Mesenchymal stem cell (in vitro differentiated cells and primary cell): ENCODE measurements at regions not wholly inside any gene's neighbourhood (a gene's known extent, or its start where the extent isn't known, plus 50 kb on each side); places are given as distances from the start of the nearest gene placed in this dataset.

Experiments used
- DNase-seq: peaks from one replicate; pipeline ENCODE4 v3.0.0-alpha.2; 2013
- H2AFZ ChIP-seq: one replicate; pipeline ENCODE4 v1.6.1; 2013; ENCODE audit warnings: low read depth, mild to moderate bottlenecking, control low read depth, inconsistent platforms, low read length, moderate library complexity
- H2AK5ac ChIP-seq: 2 replicates; pipeline ENCODE4 v1.6.1; 2013; ENCODE audit warnings: low read length, moderate library complexity, mild to moderate bottlenecking, inconsistent platforms; ENCODE audit not compliant: severe bottlenecking
- H2BK120ac ChIP-seq: one replicate; pipeline ENCODE4 v1.6.1; 2013; ENCODE audit warnings: low read depth, mild to moderate bottlenecking, inconsistent platforms, low read length, moderate library complexity
- H2BK12ac ChIP-seq, 2 experiments: one replicate each; pipeline ENCODE4 v1.6.1; 2013; ENCODE audit warnings: inconsistent platforms in 2 of 2, low read length in 2 of 2, mild to moderate bottlenecking in 2 of 2, moderate library complexity in 2 of 2, control low read depth in 1 of 2
- H2BK15ac ChIP-seq: one replicate; pipeline ENCODE4 v1.6.1; 2013; ENCODE audit warnings: mild to moderate bottlenecking, low read depth, inconsistent platforms; ENCODE audit not compliant: poor library complexity, severe bottlenecking
- H2BK5ac ChIP-seq: 2 replicates; pipeline ENCODE4 v1.6.1; 2013; ENCODE audit warnings: low read depth, mild to moderate bottlenecking, low read length, control low read depth, inconsistent platforms; ENCODE audit not compliant: poor library complexity, severe bottlenecking
- H3K14ac ChIP-seq, 2 experiments: one replicate each; pipeline ENCODE4 v1.6.1; 2013; ENCODE audit warnings: inconsistent platforms in 2 of 2, low read length in 2 of 2, control low read depth in 1 of 2, mild to moderate bottlenecking in 1 of 2, moderate library complexity in 1 of 2
- H3K18ac ChIP-seq, 2 experiments: one replicate each; pipeline ENCODE4 v1.6.1; 2013; ENCODE audit warnings: inconsistent platforms in 2 of 2, low read length in 2 of 2, control low read depth in 1 of 2, low read depth in 1 of 2, mild to moderate bottlenecking in 1 of 2
- H3K23ac ChIP-seq, 2 experiments: one replicate each; pipeline ENCODE4 v1.6.1; 2013; ENCODE audit warnings: inconsistent platforms in 2 of 2, low read length in 2 of 2, mild to moderate bottlenecking in 2 of 2, moderate library complexity in 2 of 2, control low read depth in 1 of 2
- H3K27ac ChIP-seq: 2 replicates; pipeline ENCODE4 v1.5.1; 2013; ENCODE audit warnings: mild to moderate bottlenecking, moderate library complexity, low read length, control low read depth, inconsistent platforms; ENCODE audit not compliant: poor library complexity, severe bottlenecking
- H3K27me3 ChIP-seq, 2 experiments: 2 replicates each; pipeline versions ENCODE4 v1.6.1 to v1.7.0; 2013; ENCODE audit warnings: low read length in 2 of 2, mild to moderate bottlenecking in 2 of 2, moderate library complexity in 2 of 2, control low read depth in 1 of 2, inconsistent platforms in 1 of 2; ENCODE audit not compliant: control insufficient read depth in 1 of 2, insufficient read depth in 1 of 2
- H3K36me3 ChIP-seq, 2 experiments: 2 replicates each; pipeline versions ENCODE4 v1.6.1 to v1.7.0; 2013; ENCODE audit warnings: low read length in 2 of 2, control low read depth in 1 of 2, inconsistent platforms in 1 of 2, low read depth in 1 of 2, mild to moderate bottlenecking in 1 of 2; ENCODE audit not compliant: insufficient read depth in 2 of 2, control insufficient read depth in 1 of 2
- H3K4ac ChIP-seq, 2 experiments: one replicate each; pipeline ENCODE4 v1.6.1; 2013; ENCODE audit warnings: inconsistent platforms in 2 of 2, low read length in 2 of 2, mild to moderate bottlenecking in 2 of 2, moderate library complexity in 2 of 2, control low read depth in 1 of 2, low read depth in 1 of 2
- H3K4me1 ChIP-seq: 2 replicates; pipeline ENCODE4 v1.6.1; 2013; ENCODE audit warnings: low read depth, low read length, control low read depth; ENCODE audit not compliant: control insufficient read depth, insufficient read depth
- H3K4me2 ChIP-seq: 2 replicates; pipeline ENCODE4 v1.6.1; 2013; ENCODE audit warnings: low read length, mild to moderate bottlenecking, inconsistent platforms; ENCODE audit not compliant: poor library complexity, severe bottlenecking
- H3K4me3 ChIP-seq, 2 experiments: 2 replicates each; pipeline versions ENCODE4 v1.5.1 to v1.7.0; 2013; ENCODE audit warnings: low read length in 2 of 2, mild to moderate bottlenecking in 2 of 2, control low read depth in 1 of 2, low read depth in 1 of 2; ENCODE audit not compliant: insufficient read depth in 1 of 2
- H3K79me1 ChIP-seq: replicated peaks from 2 replicates; pipeline ENCODE4 v1.6.1; 2013; ENCODE audit warnings: mild to moderate bottlenecking, control low read depth, low read length, inconsistent platforms; ENCODE audit not compliant: poor library complexity, severe bottlenecking
- H3K9ac ChIP-seq: 2 replicates; pipeline ENCODE4 v1.7.0; 2013; ENCODE audit warnings: mild to moderate bottlenecking, low read length, moderate library complexity
- H3K9me3 ChIP-seq: 2 replicates; pipeline ENCODE4 v1.7.0; 2013; ENCODE audit warnings: mild to moderate bottlenecking, low read length; ENCODE audit not compliant: control insufficient read depth
- H4K8ac ChIP-seq: one replicate; pipeline ENCODE4 v1.6.1; 2013; ENCODE audit warnings: inconsistent platforms, mild to moderate bottlenecking, low read length, moderate library complexity
- H4K91ac ChIP-seq: one replicate; pipeline ENCODE4 v1.6.1; 2013; ENCODE audit warnings: mild to moderate bottlenecking, low read length, inconsistent platforms
- WGBS: methylation state at CpG from one replicate; pipeline ENCODE4 v1.1.7; 2013; ENCODE audit warnings: mixed read lengths; 5-methylcytosine and 5-hydroxymethylcytosine counted together

GRCh38 chr1:58165073-58165472 lies 381.5 kb downstream of the OMA1 start:
- H3K79me1 ChIP-seq, result no peaks in the 10 kb centered on the region
- 71% methylated on average over 6 of the region's 6 CpGs for WGBS
- no peak overlapping the region for H4K8ac ChIP-seq
- no peak overlapping the region for H2BK120ac ChIP-seq
- H2BK15ac ChIP-seq, result no peak overlapping the region
- H3K9me3 ChIP-seq, result no peaks in the 10 kb centered on the region
- no peak overlapping the region for H2BK5ac ChIP-seq
- no peak overlapping the region for H3K9ac ChIP-seq
- no peaks in the 10 kb centered on the region for H3K27me3 ChIP-seq
- no peak overlapping the region for H3K4me2 ChIP-seq
- H3K18ac ChIP-seq, result no peak overlapping the region
- H3K23ac ChIP-seq, result no peak overlapping the region
- H2BK12ac ChIP-seq, result no peak overlapping the region
- no peak overlapping the region for H3K4ac ChIP-seq
- no peak overlapping the region for H3K4me3 ChIP-seq
- H3K27ac ChIP-seq, result no peak overlapping the region
- no peak overlapping the region for H3K14ac ChIP-seq
- no peaks in the 10 kb centered on the region for H3K4me1 ChIP-seq
- H2AFZ ChIP-seq, result no peak overlapping the region
- no peaks in the 10 kb centered on the region for H3K36me3 ChIP-seq
- no peak overlapping the region for H4K91ac ChIP-seq
- H2AK5ac ChIP-seq, result no peak overlapping the region
- no peak for DNase-seq

- no peak overlapping the region for H4K8ac ChIP-seq
- no peak overlapping the region for H3K27ac ChIP-seq
- H3K4me3 ChIP-seq, result no peak overlapping the region
- H3K9me3 ChIP-seq, result no peaks in the 10 kb centered on the region
- H2BK15ac ChIP-seq, result no peak overlapping the region
- H2BK12ac ChIP-seq, result no peak overlapping the region
- no peak overlapping the region for H2AK5ac ChIP-seq
- no peaks in the 10 kb centered on the region for H3K27me3 ChIP-seq
- no peak overlapping the region for H3K4me2 ChIP-seq
- H2BK5ac ChIP-seq, result no peak overlapping the region
- no peaks in the 10 kb centered on the region for H3K4me1 ChIP-seq
- WGBS, result 19% methylated on average over 9 of the region's 9 CpGs
- no peak overlapping the region for H3K18ac ChIP-seq
- no peak overlapping the region for H4K91ac ChIP-seq
- H3K36me3 ChIP-seq, result no peaks in the 10 kb centered on the region
- peak overlapping the region; percentile 29 for H3K9ac ChIP-seq
- peak; percentile 58 for DNase-seq
- no peak overlapping the region for H3K14ac ChIP-seq
- no peak overlapping the region for H2BK120ac ChIP-seq
- H3K23ac ChIP-seq, result no peak overlapping the region
- no peaks in the 10 kb centered on the region for H3K79me1 ChIP-seq
- no peak overlapping the region for H3K4ac ChIP-seq
- no peak overlapping the region for H2AFZ ChIP-seq
Observed at GRCh38 chr1:58162952-58163550, 383.5 kb downstream of the OMA1 start.

- H4K91ac ChIP-seq, result no peak overlapping the region
- no peak overlapping the region for H2AK5ac ChIP-seq
- no peak overlapping the region for H4K8ac ChIP-seq
- no peak overlapping the region for H3K27ac ChIP-seq
- no peaks in the 10 kb centered on the region for H3K9me3 ChIP-seq
- no peak overlapping the region for H3K23ac ChIP-seq
- H2AFZ ChIP-seq, result no peak overlapping the region
- no peak overlapping the region for H2BK15ac ChIP-seq
- H3K27me3 ChIP-seq, result no peaks in the 10 kb centered on the region
- H3K4me3 ChIP-seq, result no peak overlapping the region
- no peak overlapping the region for H3K4ac ChIP-seq
- H2BK5ac ChIP-seq, result no peak overlapping the region
- 68% methylated on average over 2 of the region's 3 CpGs for WGBS
- H3K4me1 ChIP-seq, result no peaks in the 10 kb centered on the region
- no peak overlapping the region for H2BK120ac ChIP-seq
- H3K79me1 ChIP-seq, result no peaks in the 10 kb centered on the region
- no peak overlapping the region for H2BK12ac ChIP-seq
- no peaks in the 10 kb centered on the region for H3K36me3 ChIP-seq
- no peak overlapping the region for H3K14ac ChIP-seq
- no peak for DNase-seq
- no peak overlapping the region for H3K4me2 ChIP-seq
- no peak overlapping the region for H3K9ac ChIP-seq
- H3K18ac ChIP-seq, result no peak overlapping the region
Observed at GRCh38 chr1:58159434-58159830, 387.1 kb downstream of the OMA1 start.

- Histone ChIP-seq H4K8ac (no peak overlapping the region), H2BK5ac (no peak overlapping the region), H2BK12ac (no peak overlapping the region), H3K4me2 (no peak overlapping the region), H3K27me3 (no peaks in the 10 kb centered on the region), H3K18ac (no peak overlapping the region), H2AK5ac (no peak overlapping the region), H3K4ac (no peak overlapping the region), H2AFZ (no peak overlapping the region), H3K23ac (no peak overlapping the region), H3K9me3 (no peaks in the 10 kb centered on the region), H3K9ac (no peak overlapping the region), H4K91ac (no peak overlapping the region), H3K14ac (no peak overlapping the region), H3K4me3 (no peak overlapping the region), H2BK120ac (no peak overlapping the region), H2BK15ac (no peak overlapping the region), H3K4me1 (no peaks in the 10 kb centered on the region), H3K79me1 (no peaks in the 10 kb centered on the region), H3K27ac (no peak overlapping the region), H3K36me3 (no peaks in the 10 kb centered on the region)
- 50% methylated on average over 7 of the region's 11 CpGs for WGBS
- no peak for DNase-seq
Observed at GRCh38 chr1:58158506-58159433, 387.8 kb downstream of the OMA1 start.
